H1 (cell line): ENCODE measurements at regions not wholly inside any gene's neighbourhood (a gene's known extent, or its start where the extent isn't known, plus 50 kb on each side); places are given as distances from the start of the nearest gene placed in this dataset.

ENCODE experiments used
- ATF3 ChIP-seq: IDR thresholded peaks from 2 replicates; pipeline ENCODE4 v1.6.1; 2011; ENCODE audit warnings: low read depth, mild to moderate bottlenecking, low read length; ENCODE audit not compliant: insufficient read depth
- KDM1A ChIP-seq: fragments of 200-600, 300-600 bp; sonication (generic); IDR thresholded peaks from 2 replicates; pipeline ENCODE4 v1.7.1; 2016; ENCODE audit warnings: mild to moderate bottlenecking, low read length, borderline replicate concordance
- POLR2A ChIP-seq, 2 experiments: IDR thresholded peaks; 1 replicate in 1 of 2; 2 replicates in 1 of 2; pipeline ENCODE4 v1.6.1; 2011; ENCODE audit warnings: low read depth in 2 of 2, low read length in 2 of 2, mild to moderate bottlenecking in 2 of 2; ENCODE audit errors: control extremely low read depth in 1 of 2
- POU5F1 ChIP-seq: IDR thresholded peaks from 2 replicates; pipeline ENCODE4 v1.6.1; 2011; ENCODE audit warnings: low read depth, mild to moderate bottlenecking, low read length, moderate library complexity
- SP1 ChIP-seq: IDR thresholded peaks from 2 replicates; pipeline ENCODE4 v1.6.1; 2011; ENCODE audit warnings: low read depth, low read length
- SUZ12 ChIP-seq: fragments of 200-600 bp; sonication (generic); IDR thresholded peaks from 2 replicates; pipeline ENCODE4 v1.6.1; 2012; ENCODE audit warnings: mild to moderate bottlenecking, inconsistent platforms, low read length, moderate library complexity, mixed read lengths
- TAF1 ChIP-seq: IDR thresholded peaks from 2 replicates; pipeline ENCODE4 v1.6.1; 2011; ENCODE audit warnings: mild to moderate bottlenecking, low read depth, low read length

- TF ChIP-seq KDM1A: no peak
- no peak for TF ChIP-seq ATF3
- no peak for TF ChIP-seq TAF1
- no peak for TF ChIP-seq SUZ12
- TF ChIP-seq SP1: no peak
- no peak for TF ChIP-seq POU5F1
- no peak for TF ChIP-seq POLR2A (IDR thresholded peaks at IDR 0.05; ENCODE audit: control extremely low read depth in 1 of 2, low read depth in 2 of 2, low read length in 2 of 2)
Measured at GRCh38 chr20:53676987-53677386, 83.3 kb upstream of the ZNF217 start (continued).
